ENCODE measurements at regions not wholly inside any gene's neighbourhood (a gene's known extent, or its start where the extent isn't known, plus 50 kb on each side); places are given as distances from the start of the nearest gene placed in this dataset.

DNA sequence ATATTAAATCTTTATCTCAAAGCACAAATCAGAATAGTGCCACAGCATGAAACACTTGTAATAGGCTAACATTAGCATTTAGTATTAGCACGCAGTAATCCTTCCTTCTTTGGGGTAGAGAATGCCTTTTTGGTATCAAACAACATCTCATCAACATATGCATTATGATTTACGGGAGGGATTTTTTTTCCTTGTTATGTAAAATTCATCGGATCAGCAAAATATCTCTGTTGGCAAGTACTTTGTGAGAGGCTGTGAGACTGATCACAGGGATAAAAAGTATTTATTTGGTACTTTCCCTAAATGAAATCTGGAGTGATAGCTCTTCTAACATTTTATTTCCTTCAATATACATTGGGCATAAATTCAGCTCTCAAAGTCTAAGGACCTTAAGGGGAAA, 68.4 kb upstream of the TMEM178A start:
- DNase-seq (no peak), ATAC-seq (no peak)
- no peaks in the 10 kb centered on the region for H3K4me1 ChIP-seq
- no peak overlapping the region for H3K4me3 ChIP-seq
- no peak for TF ChIP-seq POLR2A (IDR thresholded peaks at IDR 0.05)
- TF ChIP-seq, protein P1, sequence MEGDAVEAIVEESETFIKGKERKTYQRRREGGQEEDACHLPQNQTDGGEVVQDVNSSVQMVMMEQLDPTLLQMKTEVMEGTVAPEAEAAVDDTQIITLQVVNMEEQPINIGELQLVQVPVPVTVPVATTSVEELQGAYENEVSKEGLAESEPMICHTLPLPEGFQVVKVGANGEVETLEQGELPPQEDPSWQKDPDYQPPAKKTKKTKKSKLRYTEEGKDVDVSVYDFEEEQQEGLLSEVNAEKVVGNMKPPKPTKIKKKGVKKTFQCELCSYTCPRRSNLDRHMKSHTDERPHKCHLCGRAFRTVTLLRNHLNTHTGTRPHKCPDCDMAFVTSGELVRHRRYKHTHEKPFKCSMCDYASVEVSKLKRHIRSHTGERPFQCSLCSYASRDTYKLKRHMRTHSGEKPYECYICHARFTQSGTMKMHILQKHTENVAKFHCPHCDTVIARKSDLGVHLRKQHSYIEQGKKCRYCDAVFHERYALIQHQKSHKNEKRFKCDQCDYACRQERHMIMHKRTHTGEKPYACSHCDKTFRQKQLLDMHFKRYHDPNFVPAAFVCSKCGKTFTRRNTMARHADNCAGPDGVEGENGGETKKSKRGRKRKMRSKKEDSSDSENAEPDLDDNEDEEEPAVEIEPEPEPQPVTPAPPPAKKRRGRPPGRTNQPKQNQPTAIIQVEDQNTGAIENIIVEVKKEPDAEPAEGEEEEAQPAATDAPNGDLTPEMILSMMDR (IDR thresholded peaks at IDR 0.05), result no peak
- H3K36me3 ChIP-seq (replicated peaks in 1 of 2; ENCODE audit: insufficient read depth in 1 of 2, low read depth in 2 of 2), result no peaks in the 10 kb centered on the region
- no peaks in the 10 kb centered on the region for H3K27me3 ChIP-seq
- no peaks in the 10 kb centered on the region for H3K9me3 ChIP-seq
- 85 to 90% methylated on average over 3 of the region's 3 CpGs for WGBS, 2 donors
- intact Hi-C loops (cut with DNase I), result no loop called here
- no peak overlapping the region for H3K27ac ChIP-seq

DNA sequence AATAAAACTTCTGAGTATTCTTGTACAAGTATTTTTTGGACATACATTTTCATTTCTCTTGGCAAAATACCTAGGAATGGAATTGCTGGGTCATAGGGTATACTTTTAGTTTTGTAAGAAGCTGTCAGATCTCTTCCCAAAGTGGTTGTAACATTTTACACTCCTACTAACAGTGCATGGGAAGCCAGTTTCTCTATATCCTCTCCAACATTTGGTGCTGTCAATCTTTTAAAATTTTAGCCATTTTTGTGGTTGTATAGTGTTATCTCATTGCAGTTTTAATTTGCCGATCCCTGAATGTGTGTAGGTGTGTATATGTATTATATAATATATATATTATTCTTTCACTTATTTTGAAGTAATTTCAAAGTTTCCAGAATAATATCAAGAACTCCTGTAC, 63.1 kb upstream of the TMEM178A start:
- Histone ChIP-seq H3K4me1 (peaks cover 9% of the 10 kb centered on the region), H3K4me3 (no peak overlapping the region), H3K27ac (no peak overlapping the region), H3K27me3 (no peaks in the 10 kb centered on the region), H3K9me3 (no peaks in the 10 kb centered on the region), H3K36me3 (replicated peaks in 1 of 2; ENCODE audit: insufficient read depth in 1 of 2, low read depth in 2 of 2) (no peaks in the 10 kb centered on the region)
- DNase-seq (no peak), ATAC-seq (no peak)
- intact Hi-C loops (cut with DNase I), result no loop called here
- WGBS, 2 donors, result 87 to 90% methylated on average over 1 of the region's 1 CpG
- TF ChIP-seq, protein P1 (IDR thresholded peaks at IDR 0.05), result no peak
- TF ChIP-seq POLR2A (IDR thresholded peaks at IDR 0.05), result no peak

DNA sequence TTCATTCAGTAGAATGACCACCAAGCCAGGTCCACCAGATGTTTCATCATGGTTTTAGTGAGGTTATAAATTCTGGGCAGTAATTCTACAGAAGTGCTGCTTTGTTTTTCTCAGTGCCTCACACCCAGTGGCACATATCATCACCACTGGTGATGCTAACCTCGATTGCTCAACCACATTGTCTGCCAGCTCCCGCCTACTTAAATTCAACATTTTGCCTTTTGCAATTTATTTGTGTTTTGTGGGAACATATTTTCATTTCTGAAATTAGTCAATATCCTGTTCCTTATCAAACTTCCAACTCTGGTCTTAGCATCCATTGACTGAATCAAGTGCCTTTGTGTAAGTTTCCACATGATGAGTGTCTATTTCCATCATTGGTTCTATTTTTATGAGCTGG, 62.3 kb upstream of the TMEM178A start:
- H3K9me3 ChIP-seq, result no peaks in the 10 kb centered on the region
- no peaks in the 10 kb centered on the region for H3K36me3 ChIP-seq (replicated peaks in 1 of 2; ENCODE audit: insufficient read depth in 1 of 2, low read depth in 2 of 2)
- peaks cover 17% of the 10 kb centered on the region for H3K4me1 ChIP-seq
- TF ChIP-seq, protein P1 (IDR thresholded peaks at IDR 0.05), result no peak
- TF ChIP-seq POLR2A (IDR thresholded peaks at IDR 0.05), result no peak
- DNase-seq (no peak), ATAC-seq (no peak)
- H3K4me3 ChIP-seq, result no peak overlapping the region
- no peak overlapping the region for H3K27ac ChIP-seq
- intact Hi-C loops (cut with DNase I), result no loop called here
- 24 to 45% methylated on average over 2 of the region's 2 CpGs for WGBS, 2 donors
- H3K27me3 ChIP-seq, result no peaks in the 10 kb centered on the region

DNA sequence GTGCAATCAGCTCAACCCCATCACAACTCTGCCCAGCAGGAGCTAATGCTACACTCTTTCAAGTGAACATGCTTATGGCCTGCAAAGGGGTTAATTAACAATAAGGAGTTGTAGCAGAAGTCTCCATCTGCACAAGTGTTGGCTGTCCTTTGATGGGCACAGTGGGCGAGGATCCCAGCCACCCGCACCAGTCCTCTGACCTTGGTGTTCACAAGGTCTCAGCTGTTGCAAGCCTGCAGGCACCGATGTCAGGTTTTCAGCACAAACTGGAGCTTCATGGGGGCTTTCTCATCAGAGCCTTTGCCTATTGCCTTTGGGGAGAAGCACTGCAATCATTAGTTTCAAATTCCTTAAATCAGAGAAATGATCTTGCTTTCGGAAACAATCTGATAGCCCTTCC, 60.9 kb upstream of the TMEM178A start:
- H3K4me3 ChIP-seq, result no peak overlapping the region
- intact Hi-C loops (cut with DNase I), result no loop called here
- no peaks in the 10 kb centered on the region for H3K27me3 ChIP-seq
- ATAC-seq (no peak), DNase-seq (peak in 1 of 4 donors; percentile 19)
- H3K9me3 ChIP-seq, result no peaks in the 10 kb centered on the region
- no peaks in the 10 kb centered on the region for H3K36me3 ChIP-seq (replicated peaks in 1 of 2; ENCODE audit: insufficient read depth in 1 of 2, low read depth in 2 of 2)
- no peak overlapping the region for H3K27ac ChIP-seq
- 40 to 54% methylated on average over 4 of the region's 4 CpGs for WGBS, 2 donors
- TF ChIP-seq, protein P1 (IDR thresholded peaks at IDR 0.05), result no peak
- TF ChIP-seq POLR2A (IDR thresholded peaks at IDR 0.05), result no peak
- peaks cover 26% of the 10 kb centered on the region for H3K4me1 ChIP-seq

DNA sequence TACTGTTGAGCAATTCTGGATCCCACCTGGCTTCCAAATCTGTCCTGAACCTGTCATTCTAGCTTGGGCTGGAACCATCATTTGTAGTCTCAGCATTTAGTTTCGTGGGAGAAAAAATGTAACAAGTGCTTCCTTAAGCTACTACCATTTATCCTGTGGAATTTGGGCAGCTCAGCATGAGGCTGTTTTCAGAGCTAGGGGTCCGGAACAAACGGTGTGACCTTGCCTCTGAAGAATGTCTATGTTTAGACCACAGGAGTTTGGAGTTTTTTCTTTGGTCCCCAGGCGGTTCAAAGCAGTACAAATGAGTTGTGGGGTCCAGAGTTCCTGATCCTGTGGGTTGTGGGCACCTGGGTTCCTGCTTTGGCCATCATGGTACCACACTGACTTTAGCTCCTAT, 59.1 kb upstream of the TMEM178A start:
- H3K27me3 ChIP-seq, result no peaks in the 10 kb centered on the region
- 92% methylated on average over 4 of the region's 4 CpGs for WGBS, 2 donors
- no peak overlapping the region for H3K4me3 ChIP-seq
- H3K9me3 ChIP-seq, result no peaks in the 10 kb centered on the region
- peaks cover 33% of the 10 kb centered on the region for H3K4me1 ChIP-seq
- H3K27ac ChIP-seq, result no peak overlapping the region
- DNase-seq (no peak), ATAC-seq (no peak)
- TF ChIP-seq, protein P1 (IDR thresholded peaks at IDR 0.05), result no peak
- TF ChIP-seq POLR2A (IDR thresholded peaks at IDR 0.05), result no peak
- intact Hi-C loops (cut with DNase I), result no loop called here
- H3K36me3 ChIP-seq (replicated peaks in 1 of 2; ENCODE audit: insufficient read depth in 1 of 2, low read depth in 2 of 2), result no peaks in the 10 kb centered on the region

Data from body of pancreas (tissue), 4 donors.